Neural progenitor cell (in vitro differentiated cells): ENCODE measurements at regions not wholly inside any gene's neighbourhood (a gene's known extent, or its start where the extent isn't known, plus 50 kb on each side); places are given as distances from the start of the nearest gene placed in this dataset.

Experiments used
- CTCF ChIP-seq: fragments of 200-600 bp; sonication (generic); IDR thresholded peaks from 2 replicates; pipeline ENCODE4 v1.5.1; 2017; ENCODE audit warnings: antibody characterized with exemption, mild to moderate bottlenecking
- EZH2 ChIP-seq: fragments of 200-600 bp; sonication (generic); IDR thresholded peaks from 2 replicates; pipeline ENCODE4 v1.6.1; 2017; ENCODE audit warnings: antibody characterized with exemption, mild to moderate bottlenecking, moderate library complexity
- EZH2phosphoT487 ChIP-seq: fragments of 200-600 bp; sonication (generic); IDR thresholded peaks from 2 replicates; pipeline ENCODE4 v1.6.1; 2017; ENCODE audit warnings: antibody characterized with exemption

DNA sequence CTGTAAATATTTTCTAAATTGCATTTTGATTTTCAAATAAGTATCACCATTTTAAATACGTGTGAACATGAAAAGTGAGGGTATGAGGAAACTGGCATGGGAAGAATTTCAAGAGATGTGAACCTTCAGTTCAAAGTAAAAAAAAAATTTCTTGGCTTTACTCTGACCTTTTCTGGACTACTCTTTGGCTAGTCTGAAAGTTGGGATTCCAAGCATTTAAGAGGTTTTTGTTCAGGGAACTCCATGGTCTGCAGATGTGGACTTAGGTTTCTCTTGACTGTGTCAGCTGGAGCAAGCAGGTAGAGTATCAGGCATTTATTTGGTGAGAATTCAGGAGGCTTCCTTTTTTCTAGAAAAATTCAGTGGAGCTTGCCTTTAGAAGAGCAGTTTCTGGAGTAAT, 311.6 kb downstream of the LRIG3 start:
- TF ChIP-seq CTCF (no peak), EZH2phosphoT487 (no peak), EZH2 (no peak)
